Esophagus squamous epithelium (tissue), 5 donors: ENCODE measurements at regions not wholly inside any gene's neighbourhood (a gene's known extent, or its start where the extent isn't known, plus 50 kb on each side); places are given as distances from the start of the nearest gene placed in this dataset.

Source experiments
- DNase-seq: peaks from one replicate; lab custom pipeline; 2025; lab: John Stamatoyannopoulos, UW
- H3K27ac ChIP-seq, 4 donors: fragments of 200-600 bp; sonication (generic); one replicate each; pipeline ENCODE4 v1.5.1; 2016 to 2019; ENCODE audit warnings: mild to moderate bottlenecking in 1 of 4
- H3K27me3 ChIP-seq, 4 donors: fragments of 200-600 bp; sonication (generic); 1 replicate in 3 of 4; 2 replicates in 1 of 4; pipeline versions ENCODE4 v1.5.1 to v1.6.0; 2017 to 2021; ENCODE audit warnings: antibody characterized with exemption in 1 of 4
- H3K36me3 ChIP-seq, 3 donors: fragments of 200-600 bp; sonication (generic); one replicate each; pipeline ENCODE4 v1.5.1; 2016 to 2019
- H3K4me1 ChIP-seq, 3 donors: fragments of 200-600 bp; sonication (generic); one replicate each; pipeline ENCODE4 v1.5.1; 2017 to 2019
- H3K4me3 ChIP-seq, 4 donors: fragments of 200-600 bp; sonication (generic); 1 replicate in 3 of 4; 2 replicates in 1 of 4; pipeline ENCODE4 v1.5.1; 2016 to 2019; ENCODE audit warnings: mild to moderate bottlenecking in 2 of 4, moderate library complexity in 1 of 4
- H3K9me3 ChIP-seq, 3 donors: fragments of 200-600 bp; sonication (generic); one replicate each; pipeline ENCODE4 v1.5.1; 2016 to 2019
- CTCF ChIP-seq, 6 experiments: fragments of 450-650 bp in 4 of 6; fragments of 200-600 bp in 2 of 6; sonication (generic) in 2 of 6; IDR thresholded peaks; one replicate each; pipeline ENCODE4 v1.5.1; 2016 to 2019; ENCODE audit warnings: antibody characterized with exemption in 6 of 6, mild to moderate bottlenecking in 4 of 6, moderate library complexity in 4 of 6
- POLR2A ChIP-seq, 4 donors: fragments of 450-650 bp; IDR thresholded peaks; one replicate each; pipeline ENCODE4 v1.6.1; 2017; ENCODE audit warnings: antibody characterized with exemption in 4 of 4, mild to moderate bottlenecking in 4 of 4, moderate library complexity in 3 of 4
- WGBS, 2 donors: methylation state at CpG; one replicate each; pipeline ENCODE4 v1.1.5; 2018; 5-methylcytosine and 5-hydroxymethylcytosine counted together
- intact Hi-C: fragments of 100-400 bp; cut with DNase I; formaldehyde crosslinking; loops from one replicate; pipeline ENCODE4 v1.15.0; 2022
- donor health status: DM: yes; HTN: yes; CAD: no.

- no peaks in the 10 kb centered on the region for H3K36me3 ChIP-seq
- WGBS, 2 donors = 77 to 85% methylated on average over 6 of the region's 6 CpGs
- no peak overlapping the region for H3K4me3 ChIP-seq
- no peak overlapping the region for H3K27ac ChIP-seq
- intact Hi-C loops = no loop called here
- H3K9me3 ChIP-seq = no peaks in the 10 kb centered on the region
- H3K27me3 ChIP-seq = peaks cover 0 to 2% (median 0%) of the 10 kb centered on the region in 4 donors
- peaks cover 0 to 3% (median 0%) of the 10 kb centered on the region in 3 donors for H3K4me1 ChIP-seq
- DNase-seq = no peak
- no peak for TF ChIP-seq POLR2A (IDR thresholded peaks at IDR 0.05)
- no peak for TF ChIP-seq CTCF (IDR thresholded peaks at IDR 0.05)
These were observed 260.7 kb upstream of the FOXF1 start for GRCh38 chr16:86249631-86250030.

GRCh38 chr16:86251682-86252081 lies 258.6 kb upstream of the FOXF1 start:
- no peak for TF ChIP-seq POLR2A (IDR thresholded peaks at IDR 0.05)
- no peak for TF ChIP-seq CTCF (IDR thresholded peaks at IDR 0.05)
- intact Hi-C loops = no loop called here
- no peak for DNase-seq
- no peaks in the 10 kb centered on the region for H3K36me3 ChIP-seq
- 47 to 67% methylated on average over 9 of the region's 9 CpGs for WGBS, 2 donors
- H3K27me3 ChIP-seq = no peaks in the 10 kb centered on the region
- H3K9me3 ChIP-seq = peaks cover 0 to 6% (median 0%) of the 10 kb centered on the region in 3 donors
- no peak overlapping the region for H3K27ac ChIP-seq
- peaks cover 0 to 3% (median 0%) of the 10 kb centered on the region in 3 donors for H3K4me1 ChIP-seq
- no peak overlapping the region for H3K4me3 ChIP-seq

- H3K4me3 ChIP-seq = no peak overlapping the region
- peaks cover 0 to 6% (median 0%) of the 10 kb centered on the region in 3 donors for H3K9me3 ChIP-seq
- no peaks in the 10 kb centered on the region for H3K27me3 ChIP-seq
- H3K36me3 ChIP-seq = no peaks in the 10 kb centered on the region
- 38 to 42% methylated on average over 6 of the region's 6 CpGs for WGBS, 2 donors
- intact Hi-C loops = no loop called here
- peaks cover 0 to 3% (median 0%) of the 10 kb centered on the region in 3 donors for H3K4me1 ChIP-seq
- TF ChIP-seq CTCF (IDR thresholded peaks at IDR 0.05) = peak in 4 of 6 experiments; percentile 9 to 36 (median 26)
- no peak for TF ChIP-seq POLR2A (IDR thresholded peaks at IDR 0.05)
- H3K27ac ChIP-seq = no peak overlapping the region
- no peak for DNase-seq
These were observed 257.7 kb upstream of the FOXF1 start for GRCh38 chr16:86252596-86252995.

- DNase-seq = no peak
- Histone ChIP-seq H3K9me3 (peaks cover 0 to 6% (median 0%) of the 10 kb centered on the region in 3 donors), H3K4me3 (no peak overlapping the region), H3K27ac (no peak overlapping the region), H3K27me3 (no peaks in the 10 kb centered on the region), H3K36me3 (no peaks in the 10 kb centered on the region), H3K4me1 (peaks cover 0 to 3% (median 0%) of the 10 kb centered on the region in 3 donors)
- intact Hi-C loops = no loop called here
- TF ChIP-seq POLR2A (IDR thresholded peaks at IDR 0.05) (no peak), CTCF (IDR thresholded peaks at IDR 0.05) (no peak)
These were observed 254.4 kb upstream of the FOXF1 start for GRCh38 chr16:86255966-86256365.

GRCh38 chr16:86256995-86257394 lies 253.3 kb upstream of the FOXF1 start:
- no peak for TF ChIP-seq POLR2A (IDR thresholded peaks at IDR 0.05)
- no peak for TF ChIP-seq CTCF (IDR thresholded peaks at IDR 0.05)
- peaks cover 0 to 6% (median 0%) of the 10 kb centered on the region in 3 donors for H3K9me3 ChIP-seq
- 77 to 88% methylated on average over 3 of the region's 3 CpGs for WGBS, 2 donors
- no peak overlapping the region for H3K4me3 ChIP-seq
- H3K36me3 ChIP-seq = no peaks in the 10 kb centered on the region
- no peaks in the 10 kb centered on the region for H3K27me3 ChIP-seq
- no peaks in the 10 kb centered on the region for H3K4me1 ChIP-seq
- no peak overlapping the region for H3K27ac ChIP-seq
- no peak for DNase-seq
- intact Hi-C loops = no loop called here
